NCI-H2227 (cell line): ENCODE measurements at regions not wholly inside any gene's neighbourhood (a gene's known extent, or its start where the extent isn't known, plus 50 kb on each side); places are given as distances from the start of the nearest gene placed in this dataset.
"Not testable (repeated sequence)": the region's sequence is repeated elsewhere in the genome, so short reads cannot be mapped to it uniquely, and the experiment has no call there.

Experiments
- DNase-seq: peaks from one replicate; lab custom pipeline; 2025; ENCODE audit not compliant: unreplicated experiment; lab: John Stamatoyannopoulos, UW

- DNase-seq: not testable (repeated sequence)
These were observed 133.4 kb downstream of the TRIM43 start for GRCh38 chr2:95725191-95725590.

DNA sequence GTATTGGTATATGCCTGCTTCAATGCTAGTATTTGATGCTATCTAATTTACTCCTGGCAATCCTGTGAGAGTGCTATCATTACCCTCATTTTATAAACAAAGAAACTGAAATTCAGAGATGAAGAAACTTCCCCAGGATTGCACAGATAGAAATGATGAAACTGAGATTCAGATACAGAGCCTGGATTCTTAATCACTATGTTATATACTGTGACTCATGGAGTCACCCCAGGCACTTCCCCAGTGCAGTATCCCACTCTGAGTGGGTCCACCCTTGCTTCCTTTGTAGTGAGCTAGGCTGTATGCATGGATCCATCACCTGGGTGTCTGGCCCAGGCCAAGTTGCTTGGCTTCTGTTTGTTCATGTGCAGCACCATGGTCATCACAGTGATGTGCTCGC, 133.9 kb downstream of the TRIM43 start:
- not testable (repeated sequence) for DNase-seq

- DNase-seq: not testable (repeated sequence)
These were observed 135.6 kb downstream of the TRIM43 start for GRCh38 chr2:95727420-95727819.

DNA sequence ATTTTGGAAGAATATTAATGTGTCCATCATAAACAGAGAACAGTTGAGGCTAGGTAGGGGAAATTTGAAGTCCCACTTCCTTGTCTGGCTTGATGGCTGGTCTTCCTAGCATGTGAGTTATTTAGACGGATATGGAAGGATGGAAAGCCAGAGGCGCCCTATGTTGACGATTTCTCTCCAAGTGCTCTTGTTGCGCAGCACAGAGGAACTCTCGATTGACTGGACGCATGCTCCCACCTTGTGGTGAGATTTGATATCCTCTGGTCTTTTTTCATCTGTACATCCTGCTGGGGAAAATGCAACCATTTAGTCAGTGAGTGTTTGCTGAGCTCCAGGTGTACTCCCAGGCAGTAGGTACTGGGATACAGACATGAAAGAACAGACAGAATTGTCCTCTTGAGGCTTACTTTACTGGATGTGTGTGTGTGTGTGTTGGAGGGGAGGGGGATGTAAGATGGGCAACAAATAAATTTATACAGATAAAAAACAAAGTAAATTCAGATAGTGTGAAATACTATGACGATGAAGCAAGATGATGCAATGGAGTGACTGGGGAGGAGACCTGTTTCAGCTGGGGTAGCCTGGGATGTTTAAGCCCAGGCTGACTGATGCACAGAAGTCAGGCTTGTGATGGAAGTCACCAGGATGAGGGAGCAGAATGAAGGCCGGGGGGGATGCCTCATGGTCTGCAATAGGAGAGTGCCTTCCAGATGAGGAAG, 137.2 kb downstream of the TRIM43 start:
- peak; percentile 81 for DNase-seq

- no peak for DNase-seq
These were observed 137.8 kb downstream of the TRIM43 start for GRCh38 chr2:95729597-95729955.

DNA sequence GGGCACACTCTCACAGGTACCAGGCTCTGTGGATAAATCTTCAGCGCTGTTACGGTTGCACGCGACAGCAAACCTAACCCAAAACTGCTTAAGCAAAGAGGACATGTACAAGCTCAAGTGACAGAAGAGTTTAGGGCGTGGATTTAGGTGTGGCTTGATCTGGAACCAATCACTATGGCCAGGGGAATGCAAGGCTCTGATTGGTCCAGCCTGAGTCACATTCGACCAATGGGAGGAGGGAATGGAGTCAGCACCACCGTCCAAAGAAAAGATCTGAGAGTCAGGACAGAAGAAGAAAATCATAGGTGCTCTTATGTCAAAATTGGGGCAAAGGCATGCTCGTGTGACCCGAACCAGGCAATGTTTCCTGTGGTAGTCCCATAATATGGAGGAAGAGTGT, 139.0 kb downstream of the TRIM43 start:
- DNase-seq: no peak

GRCh38 chr2:95734976-95735890, 143.4 kb downstream of the TRIM43 start:
- DNase-seq: no peak

- no peak for DNase-seq
These were observed 146.5 kb downstream of the TRIM43 start for GRCh38 chr2:95738301-95738700.

GRCh38 chr2:95752126-95752525, 160.3 kb downstream of the TRIM43 start:
- not testable (repeated sequence) for DNase-seq

DNA sequence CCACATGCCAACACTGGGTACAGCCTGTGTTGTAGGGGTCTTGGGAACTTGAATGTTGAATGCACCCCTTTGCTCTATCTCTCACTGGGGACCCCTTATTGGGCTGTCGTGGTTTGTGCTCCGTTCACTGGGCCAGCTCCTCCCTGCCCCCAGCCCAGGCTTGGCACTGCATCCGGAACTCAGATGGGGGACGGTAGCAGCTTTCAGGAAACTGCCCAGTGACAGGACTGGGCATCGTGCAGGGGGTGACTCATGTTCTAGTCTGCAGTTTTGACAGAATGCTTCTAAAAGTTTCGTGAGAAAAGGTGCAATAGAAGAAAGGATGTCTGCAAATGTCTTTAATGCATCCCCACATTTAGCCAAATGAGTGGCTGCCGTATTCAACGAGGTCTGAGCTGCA, 162.0 kb downstream of the TRIM43 start:
- DNase-seq: not testable (repeated sequence)

GRCh38 chr2:95754213-95754612, 162.4 kb downstream of the TRIM43 start:
- not testable (repeated sequence) for DNase-seq

DNA sequence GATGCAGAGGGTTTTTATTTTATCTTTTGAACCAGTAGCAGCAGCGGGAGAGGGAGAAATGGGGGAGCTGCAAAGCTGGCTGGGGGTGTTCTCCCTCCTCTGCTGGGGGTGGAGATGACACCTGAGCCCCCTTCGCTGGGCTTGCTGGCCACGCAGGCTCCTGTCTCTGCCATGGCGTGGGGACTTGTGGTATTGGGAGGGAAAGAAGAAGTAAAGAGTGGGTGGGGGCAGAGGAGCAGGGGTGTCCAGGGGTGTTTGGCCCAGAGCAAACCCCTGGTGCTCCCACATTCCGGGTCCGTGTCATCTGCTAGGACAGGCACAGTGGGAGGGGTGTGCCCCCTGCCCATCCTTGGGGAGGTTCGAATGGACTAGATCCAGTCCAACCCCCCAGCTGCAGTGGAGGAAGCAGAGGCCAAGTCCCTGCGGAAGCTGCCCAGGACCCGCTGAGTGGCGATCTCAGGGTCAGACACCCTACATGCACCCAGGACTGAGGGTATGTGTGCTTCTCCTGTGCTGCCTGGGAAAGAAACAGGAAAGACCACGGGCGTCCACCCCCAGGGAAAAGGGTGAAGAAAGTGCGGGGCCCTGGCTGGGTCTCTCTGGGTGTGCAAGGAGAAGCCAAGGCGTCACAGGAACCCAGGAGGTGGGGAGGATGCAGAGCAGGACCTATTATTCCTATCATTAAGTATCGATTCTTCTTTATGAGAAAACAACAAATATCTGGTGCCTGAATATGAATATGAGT, 163.2 kb downstream of the TRIM43 start:
- DNase-seq: not testable (repeated sequence)

GRCh38 chr2:95755956-95756669, 164.3 kb downstream of the TRIM43 start:
- not testable (repeated sequence) for DNase-seq

GRCh38 chr2:95757988-95758387, 166.2 kb downstream of the TRIM43 start:
- DNase-seq: no peak

DNA sequence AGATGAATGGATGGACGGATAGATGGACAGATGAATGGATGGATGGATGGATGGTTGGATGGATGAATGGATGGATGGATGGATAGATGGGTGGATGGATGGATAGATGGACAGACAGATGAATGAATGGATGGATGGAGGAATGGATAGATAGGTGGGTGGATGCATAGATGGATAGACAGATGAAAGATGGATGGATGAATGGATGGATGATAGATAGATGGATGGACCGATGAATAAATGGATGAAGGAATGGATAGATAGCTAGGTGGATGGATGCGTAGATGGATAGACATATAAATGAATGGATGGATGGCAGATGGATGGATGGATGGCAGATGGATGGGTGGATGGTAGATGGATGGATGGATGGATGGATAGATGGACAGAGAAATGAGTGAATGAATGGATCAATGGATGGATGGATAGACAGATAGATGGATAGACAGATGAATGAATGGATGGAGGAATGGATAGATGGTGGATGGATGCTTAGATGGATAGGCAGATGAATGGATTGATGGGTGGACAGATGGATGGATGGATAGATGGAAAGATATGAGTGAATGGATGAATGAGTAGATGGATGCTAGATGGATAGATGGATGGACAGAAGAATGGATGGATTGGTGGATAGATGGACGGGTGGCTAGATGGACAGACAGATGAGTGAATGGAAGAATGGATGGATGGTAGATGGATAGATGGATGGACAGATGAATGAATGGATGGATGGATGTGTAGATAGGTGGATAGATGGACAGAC, 167.9 kb downstream of the TRIM43 start:
- no peak for DNase-seq

- DNase-seq: no peak
These were observed 169.2 kb downstream of the TRIM43 start for GRCh38 chr2:95760806-95761525.

DNA sequence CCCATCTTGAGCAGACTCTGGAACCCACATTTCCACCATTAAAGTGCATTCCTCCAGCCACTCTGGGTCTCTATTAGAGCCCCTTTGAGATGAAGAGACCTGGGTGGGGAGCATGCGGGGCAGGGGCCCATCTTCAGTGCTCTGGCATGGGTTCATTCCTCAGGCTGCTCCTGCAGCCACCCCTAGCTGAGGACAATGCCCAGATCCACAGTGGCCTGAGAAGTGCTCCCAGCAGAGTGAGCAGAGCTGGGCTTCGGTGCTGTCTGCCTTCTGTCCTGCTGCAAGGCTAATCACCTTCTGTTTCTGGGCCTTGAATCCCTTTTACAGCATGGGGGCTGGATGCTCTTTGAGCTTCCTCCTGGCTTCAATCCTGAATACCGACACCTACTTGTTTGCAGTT, 169.8 kb downstream of the TRIM43 start:
- DNase-seq: no peak

GRCh38 chr2:95762023-95763021, 170.5 kb downstream of the TRIM43 start:
- not testable (repeated sequence) for DNase-seq
